ENCODE measurements at regions not wholly inside any gene's neighbourhood (a gene's known extent, or its start where the extent isn't known, plus 50 kb on each side); places are given as distances from the start of the nearest gene placed in this dataset.

DNA sequence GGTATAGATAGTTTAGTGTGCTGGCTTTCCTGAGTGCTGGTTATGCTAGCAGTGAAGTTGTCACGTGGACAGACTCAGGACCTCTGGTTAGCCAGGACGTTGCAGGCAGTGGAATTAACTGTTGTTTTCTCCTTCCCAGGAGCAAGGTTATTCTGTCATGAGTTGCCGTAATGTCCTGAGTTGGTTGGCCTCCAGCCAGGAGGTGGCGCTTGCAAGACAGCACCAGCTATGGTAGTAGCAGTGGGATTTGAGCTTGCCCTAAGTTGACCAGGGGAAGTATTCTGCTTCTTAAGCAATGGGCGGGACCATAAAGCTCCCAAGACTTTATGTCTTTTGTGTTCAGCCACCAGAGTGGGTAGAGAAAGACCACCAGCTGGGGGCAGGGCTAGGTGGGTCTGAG, 240.7 kb upstream of the DNAJC19 start:
- TF ChIP-seq, protein P1, sequence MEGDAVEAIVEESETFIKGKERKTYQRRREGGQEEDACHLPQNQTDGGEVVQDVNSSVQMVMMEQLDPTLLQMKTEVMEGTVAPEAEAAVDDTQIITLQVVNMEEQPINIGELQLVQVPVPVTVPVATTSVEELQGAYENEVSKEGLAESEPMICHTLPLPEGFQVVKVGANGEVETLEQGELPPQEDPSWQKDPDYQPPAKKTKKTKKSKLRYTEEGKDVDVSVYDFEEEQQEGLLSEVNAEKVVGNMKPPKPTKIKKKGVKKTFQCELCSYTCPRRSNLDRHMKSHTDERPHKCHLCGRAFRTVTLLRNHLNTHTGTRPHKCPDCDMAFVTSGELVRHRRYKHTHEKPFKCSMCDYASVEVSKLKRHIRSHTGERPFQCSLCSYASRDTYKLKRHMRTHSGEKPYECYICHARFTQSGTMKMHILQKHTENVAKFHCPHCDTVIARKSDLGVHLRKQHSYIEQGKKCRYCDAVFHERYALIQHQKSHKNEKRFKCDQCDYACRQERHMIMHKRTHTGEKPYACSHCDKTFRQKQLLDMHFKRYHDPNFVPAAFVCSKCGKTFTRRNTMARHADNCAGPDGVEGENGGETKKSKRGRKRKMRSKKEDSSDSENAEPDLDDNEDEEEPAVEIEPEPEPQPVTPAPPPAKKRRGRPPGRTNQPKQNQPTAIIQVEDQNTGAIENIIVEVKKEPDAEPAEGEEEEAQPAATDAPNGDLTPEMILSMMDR (IDR thresholded peaks at IDR 0.05): no peak
- TF ChIP-seq POLR2A (IDR thresholded peaks at IDR 0.05): no peak

All from testis (tissue), 2 donors.